SJCRH30 (cell line): ENCODE measurements at regions not wholly inside any gene's neighbourhood (a gene's known extent, or its start where the extent isn't known, plus 50 kb on each side); places are given as distances from the start of the nearest gene placed in this dataset.

Experiments
- DNase-seq, 2 experiments: peaks; one replicate each; pipeline ENCODE4 v3.0.0-alpha.2; 2015 to 2020
- H3K27ac ChIP-seq: fragments of 250-450 bp; sonication (Bioruptor Pico); 2 replicates; pipeline ENCODE4 v1.5.1; 2020; ENCODE audit warnings: mild to moderate bottlenecking, moderate library complexity
- H3K27me3 ChIP-seq: fragments of 250-450 bp; sonication (Bioruptor Pico); 2 replicates; pipeline ENCODE4 v1.5.1; 2020; ENCODE audit warnings: mild to moderate bottlenecking, moderate library complexity
- H3K36me3 ChIP-seq: fragments of 250-450 bp; sonication (Bioruptor Pico); 2 replicates; pipeline ENCODE4 v1.5.1; 2020; ENCODE audit warnings: mild to moderate bottlenecking, moderate library complexity
- H3K4me1 ChIP-seq: fragments of 250-450 bp; sonication (Bioruptor Pico); 2 replicates; pipeline ENCODE4 v1.5.1; 2020; ENCODE audit warnings: mild to moderate bottlenecking, moderate library complexity
- H3K4me3 ChIP-seq: fragments of 250-450 bp; sonication (Bioruptor Pico); 2 replicates; pipeline ENCODE4 v1.5.1; 2020; ENCODE audit warnings: mild to moderate bottlenecking, moderate library complexity
- H3K9me3 ChIP-seq: fragments of 250-450 bp; sonication (Bioruptor Pico); replicated peaks from 2 replicates; pipeline ENCODE4 v1.5.1; 2020; ENCODE audit warnings: mild to moderate bottlenecking, moderate library complexity

GRCh38 chr1:229822026-229822425 lies 196.0 kb downstream of the URB2 start:
- no peak overlapping the region for H3K4me3 ChIP-seq
- H3K4me1 ChIP-seq, result no peaks in the 10 kb centered on the region
- no peak overlapping the region for H3K27ac ChIP-seq
- no peaks in the 10 kb centered on the region for H3K36me3 ChIP-seq
- no peaks in the 10 kb centered on the region; the same call in 1 of the 2 replicates for H3K9me3 ChIP-seq
- no peak for DNase-seq
- no peaks in the 10 kb centered on the region for H3K27me3 ChIP-seq

- Histone ChIP-seq H3K36me3 (no peaks in the 10 kb centered on the region), H3K27ac (no peak overlapping the region), H3K4me3 (no peak overlapping the region), H3K9me3 (no peaks in the 10 kb centered on the region; the same call in 1 of the 2 replicates), H3K4me1 (no peaks in the 10 kb centered on the region), H3K27me3 (no peaks in the 10 kb centered on the region)
- no peak for DNase-seq
These were observed 199.0 kb downstream of the URB2 start for GRCh38 chr1:229825042-229825441.

GRCh38 chr1:229828461-229828860 lies 202.4 kb downstream of the URB2 start:
- no peaks in the 10 kb centered on the region for H3K4me1 ChIP-seq
- H3K9me3 ChIP-seq, result no peaks in the 10 kb centered on the region; the same call in 1 of the 2 replicates
- H3K27me3 ChIP-seq, result no peaks in the 10 kb centered on the region
- no peak overlapping the region for H3K4me3 ChIP-seq
- DNase-seq, result no peak
- H3K27ac ChIP-seq, result no peak overlapping the region
- H3K36me3 ChIP-seq, result no peaks in the 10 kb centered on the region

- Histone ChIP-seq H3K27ac (no peak overlapping the region), H3K4me1 (no peaks in the 10 kb centered on the region), H3K36me3 (no peaks in the 10 kb centered on the region), H3K4me3 (no peak overlapping the region), H3K9me3 (no peaks in the 10 kb centered on the region), H3K27me3 (no peaks in the 10 kb centered on the region)
- no peak for DNase-seq
These were observed 206.6 kb downstream of the URB2 start for GRCh38 chr1:229832695-229833094.

- Histone ChIP-seq H3K4me3 (no peak overlapping the region), H3K27ac (no peak overlapping the region), H3K4me1 (no peaks in the 10 kb centered on the region), H3K36me3 (no peaks in the 10 kb centered on the region), H3K9me3 (no peaks in the 10 kb centered on the region), H3K27me3 (no peaks in the 10 kb centered on the region)
- DNase-seq, result no peak
These were observed 208.2 kb downstream of the URB2 start for GRCh38 chr1:229834230-229834629.

GRCh38 chr1:229835226-229835625 lies 209.2 kb downstream of the URB2 start:
- Histone ChIP-seq H3K36me3 (no peaks in the 10 kb centered on the region), H3K4me1 (no peaks in the 10 kb centered on the region), H3K9me3 (no peaks in the 10 kb centered on the region), H3K27me3 (no peaks in the 10 kb centered on the region), H3K27ac (no peak overlapping the region), H3K4me3 (no peak overlapping the region)
- DNase-seq, result no peak

GRCh38 chr1:229836324-229836723 lies 210.3 kb downstream of the URB2 start:
- no peak for DNase-seq
- Histone ChIP-seq H3K4me1 (no peaks in the 10 kb centered on the region), H3K36me3 (no peaks in the 10 kb centered on the region), H3K9me3 (no peaks in the 10 kb centered on the region), H3K27ac (no peak overlapping the region), H3K27me3 (no peaks in the 10 kb centered on the region), H3K4me3 (no peak overlapping the region)

- H3K27me3 ChIP-seq, result no peaks in the 10 kb centered on the region
- DNase-seq, result no peak
- no peak overlapping the region for H3K4me3 ChIP-seq
- no peak overlapping the region for H3K27ac ChIP-seq
- no peaks in the 10 kb centered on the region for H3K4me1 ChIP-seq
- no peaks in the 10 kb centered on the region for H3K36me3 ChIP-seq
- no peaks in the 10 kb centered on the region for H3K9me3 ChIP-seq
These were observed 212.2 kb downstream of the URB2 start for GRCh38 chr1:229838204-229838603.

- H3K4me1 ChIP-seq, result no peaks in the 10 kb centered on the region
- no peaks in the 10 kb centered on the region for H3K36me3 ChIP-seq
- H3K9me3 ChIP-seq, result no peaks in the 10 kb centered on the region
These were observed 213.8 kb downstream of the URB2 start for GRCh38 chr1:229839800-229840199.

GRCh38 chr1:229841230-229841629 lies 215.2 kb downstream of the URB2 start:
- Histone ChIP-seq H3K4me1 (no peaks in the 10 kb centered on the region), H3K9me3 (no peaks in the 10 kb centered on the region), H3K36me3 (no peaks in the 10 kb centered on the region), H3K27ac (no peak overlapping the region), H3K4me3 (no peak overlapping the region), H3K27me3 (no peaks in the 10 kb centered on the region)
- no peak for DNase-seq

More at GRCh38 chr1:229839800-229840199, 213.8 kb downstream of the URB2 start:
- no peaks in the 10 kb centered on the region for H3K27me3 ChIP-seq
- H3K4me3 ChIP-seq, result no peak overlapping the region
- H3K27ac ChIP-seq, result no peak overlapping the region
- peak in 1 of 2 experiments; percentile 12 for DNase-seq

GRCh38 chr1:229842302-229843255 lies 216.5 kb downstream of the URB2 start:
- no peak overlapping the region for H3K27ac ChIP-seq
- H3K36me3 ChIP-seq, result no peaks in the 10 kb centered on the region
- no peak overlapping the region for H3K4me3 ChIP-seq
- DNase-seq, result no peak
- H3K4me1 ChIP-seq, result no peaks in the 10 kb centered on the region
- no peaks in the 10 kb centered on the region for H3K9me3 ChIP-seq
- H3K27me3 ChIP-seq, result no peaks in the 10 kb centered on the region

GRCh38 chr1:229843627-229844238 lies 217.7 kb downstream of the URB2 start:
- Histone ChIP-seq H3K4me3 (no peak overlapping the region), H3K27me3 (no peaks in the 10 kb centered on the region), H3K4me1 (no peaks in the 10 kb centered on the region), H3K36me3 (no peaks in the 10 kb centered on the region), H3K9me3 (no peaks in the 10 kb centered on the region), H3K27ac (no peak overlapping the region)
- DNase-seq, result peak; percentile 29 to 56

- Histone ChIP-seq H3K27me3 (no peaks in the 10 kb centered on the region), H3K4me3 (no peak overlapping the region), H3K4me1 (no peaks in the 10 kb centered on the region), H3K36me3 (no peaks in the 10 kb centered on the region), H3K9me3 (no peaks in the 10 kb centered on the region), H3K27ac (no peak overlapping the region)
- peak; percentile 24 to 63 for DNase-seq
These were observed 218.6 kb downstream of the URB2 start for GRCh38 chr1:229844675-229845074.

- H3K27ac ChIP-seq, result no peak overlapping the region
- no peak overlapping the region for H3K4me3 ChIP-seq
- H3K4me1 ChIP-seq, result no peaks in the 10 kb centered on the region
- no peaks in the 10 kb centered on the region for H3K9me3 ChIP-seq
- no peak for DNase-seq
- no peaks in the 10 kb centered on the region for H3K36me3 ChIP-seq
- H3K27me3 ChIP-seq, result no peaks in the 10 kb centered on the region
These were observed 219.5 kb downstream of the URB2 start for GRCh38 chr1:229845410-229846138.

- no peaks in the 10 kb centered on the region for H3K9me3 ChIP-seq
- no peaks in the 10 kb centered on the region for H3K27me3 ChIP-seq
- no peak overlapping the region for H3K4me3 ChIP-seq
- no peak overlapping the region for H3K27ac ChIP-seq
- no peak for DNase-seq
- H3K36me3 ChIP-seq, result no peaks in the 10 kb centered on the region
- no peaks in the 10 kb centered on the region for H3K4me1 ChIP-seq
These were observed 220.3 kb downstream of the URB2 start for GRCh38 chr1:229846351-229846750.
